ENCODE measurements at regions not wholly inside any gene's neighbourhood (a gene's known extent, or its start where the extent isn't known, plus 50 kb on each side); places are given as distances from the start of the nearest gene placed in this dataset.

- no peak overlapping the region for H3K18ac ChIP-seq (ENCODE audit: low read length)
- H3K79me1 ChIP-seq (ENCODE audit: low read length): no peaks in the 10 kb centered on the region
- DNase-seq: no peak
- no peak overlapping the region for H2BK120ac ChIP-seq (ENCODE audit: insufficient read depth, low read length, poor library complexity)
- H3K9ac ChIP-seq (ENCODE audit: low read length): no peak overlapping the region
- no peak overlapping the region for H3K27ac ChIP-seq (ENCODE audit: low read depth, low read length)
- H2AK5ac ChIP-seq (ENCODE audit: low read length): no peak overlapping the region
- H3K79me2 ChIP-seq (ENCODE audit: control insufficient read depth, insufficient read depth, low read length, poor library complexity): peaks cover 2% of the 10 kb centered on the region
- H2BK5ac ChIP-seq (ENCODE audit: low read depth, low read length, poor library complexity): no peak overlapping the region
- no peak overlapping the region for H3K4me2 ChIP-seq (ENCODE audit: low read length)
- H3K14ac ChIP-seq (ENCODE audit: low read length): no peak overlapping the region
- no peaks in the 10 kb centered on the region for H3K9me3 ChIP-seq (ENCODE audit: insufficient read depth, low read depth, low read length)
- no peak overlapping the region for H2BK12ac ChIP-seq (ENCODE audit: low read length)
- H3K4me3 ChIP-seq (ENCODE audit: low read depth, low read length): no peak overlapping the region
- WGBS (ENCODE audit: extremely low coverage, insufficient coverage, insufficient read length): no CpG with 5 or more reads among the region's 1 CpG
- H4K12ac ChIP-seq (ENCODE audit: low read depth, low read length): no peak overlapping the region
- no peak overlapping the region for H4K8ac ChIP-seq (ENCODE audit: low read depth, low read length)
- H2AFZ ChIP-seq (ENCODE audit: insufficient read depth, low read length, poor library complexity): no peak overlapping the region
- H4K91ac ChIP-seq (ENCODE audit: low read depth, low read length): no peak overlapping the region
- H3K23ac ChIP-seq (ENCODE audit: low read length): no peak overlapping the region
- H3K4ac ChIP-seq (ENCODE audit: low read depth, low read length): no peak overlapping the region
- H3K36me3 ChIP-seq (ENCODE audit: control insufficient read depth in 1 of 2, insufficient read depth in 2 of 2, low read length in 2 of 2): no peaks in the 10 kb centered on the region
- H3K27me3 ChIP-seq (ENCODE audit: insufficient read depth, low read length): no peaks in the 10 kb centered on the region
- peaks cover 0 to 2% of the 10 kb centered on the region in 2 experiments for H3K4me1 ChIP-seq (ENCODE audit: control insufficient read depth in 1 of 2, insufficient read depth in 2 of 2, low read length in 2 of 2)
Measured at GRCh38 chr12:67014642-67015041, 254.5 kb upstream of the CAND1 start.

DNA sequence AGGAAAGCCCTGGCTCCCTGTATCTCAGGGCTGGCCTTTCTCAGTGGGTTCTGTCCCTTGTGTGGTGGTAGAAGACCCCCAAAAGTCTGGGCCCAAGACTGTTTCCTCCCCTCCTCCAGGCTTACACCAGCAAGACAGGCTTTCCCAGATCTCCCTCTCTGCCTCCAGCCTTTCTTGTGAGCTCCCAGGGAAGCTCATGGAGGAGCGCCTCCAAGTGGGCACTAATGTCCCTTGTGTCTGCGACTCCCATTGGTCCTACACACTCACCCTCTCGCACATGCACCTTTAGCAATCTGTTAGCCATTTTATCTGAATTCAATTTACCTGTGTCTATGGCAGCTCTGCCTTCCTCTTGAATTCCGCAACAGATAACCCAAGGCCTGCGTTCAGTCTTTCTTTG is 251.1 kb upstream of the CAND1 start:
- H3K4me1 ChIP-seq (ENCODE audit: control insufficient read depth in 1 of 2, insufficient read depth in 2 of 2, low read length in 2 of 2): peaks cover 0 to 2% of the 10 kb centered on the region in 2 experiments
- no peak overlapping the region for H4K91ac ChIP-seq (ENCODE audit: low read depth, low read length)
- H3K36me3 ChIP-seq (ENCODE audit: control insufficient read depth in 1 of 2, insufficient read depth in 2 of 2, low read length in 2 of 2): no peaks in the 10 kb centered on the region
- H2AFZ ChIP-seq (ENCODE audit: insufficient read depth, low read length, poor library complexity): no peak overlapping the region
- H2BK12ac ChIP-seq (ENCODE audit: low read length): no peak overlapping the region
- no peak overlapping the region for H2BK5ac ChIP-seq (ENCODE audit: low read depth, low read length, poor library complexity)
- H4K8ac ChIP-seq (ENCODE audit: low read depth, low read length): no peak overlapping the region
- H3K79me2 ChIP-seq (ENCODE audit: control insufficient read depth, insufficient read depth, low read length, poor library complexity): peaks cover 2% of the 10 kb centered on the region
- no peak overlapping the region for H2AK5ac ChIP-seq (ENCODE audit: low read length)
- no peak overlapping the region for H4K12ac ChIP-seq (ENCODE audit: low read depth, low read length)
- H3K27me3 ChIP-seq (ENCODE audit: insufficient read depth, low read length): no peaks in the 10 kb centered on the region
- H3K18ac ChIP-seq (ENCODE audit: low read length): peak overlapping the region; percentile 29
- H3K4ac ChIP-seq (ENCODE audit: low read depth, low read length): no peak overlapping the region
- H3K14ac ChIP-seq (ENCODE audit: low read length): no peak overlapping the region
- H3K4me2 ChIP-seq (ENCODE audit: low read length): no peak overlapping the region
- H3K4me3 ChIP-seq (ENCODE audit: low read depth, low read length): no peak overlapping the region
- no peak overlapping the region for H3K27ac ChIP-seq (ENCODE audit: low read depth, low read length)
- H3K79me1 ChIP-seq (ENCODE audit: low read length): no peaks in the 10 kb centered on the region
- H3K23ac ChIP-seq (ENCODE audit: low read length): no peak overlapping the region
- no peaks in the 10 kb centered on the region for H3K9me3 ChIP-seq (ENCODE audit: insufficient read depth, low read depth, low read length)
- WGBS (ENCODE audit: extremely low coverage, insufficient coverage, insufficient read length): no CpG with 5 or more reads among the region's 5 CpGs
- no peak overlapping the region for H3K9ac ChIP-seq (ENCODE audit: low read length)
- H2BK120ac ChIP-seq (ENCODE audit: insufficient read depth, low read length, poor library complexity): no peak overlapping the region
- DNase-seq: no peak

GRCh38 chr12:67019070-67019469 is 250.1 kb upstream of the CAND1 start:
- Histone ChIP-seq H4K91ac (ENCODE audit: low read depth, low read length) (no peak overlapping the region), H2AFZ (ENCODE audit: insufficient read depth, low read length, poor library complexity) (no peak overlapping the region), H3K79me2 (ENCODE audit: control insufficient read depth, insufficient read depth, low read length, poor library complexity) (peaks cover 2% of the 10 kb centered on the region), H3K27ac (ENCODE audit: low read depth, low read length) (no peak overlapping the region), H4K12ac (ENCODE audit: low read depth, low read length) (no peak overlapping the region), H3K4me1 (ENCODE audit: control insufficient read depth in 1 of 2, insufficient read depth in 2 of 2, low read length in 2 of 2) (peaks cover 0 to 2% of the 10 kb centered on the region in 2 experiments), H2BK12ac (ENCODE audit: low read length) (no peak overlapping the region), H3K4me2 (ENCODE audit: low read length) (no peak overlapping the region), H3K36me3 (ENCODE audit: control insufficient read depth in 1 of 2, insufficient read depth in 2 of 2, low read length in 2 of 2) (no peaks in the 10 kb centered on the region), H4K8ac (ENCODE audit: low read depth, low read length) (no peak overlapping the region), H3K9ac (ENCODE audit: low read length) (no peak overlapping the region), H3K27me3 (ENCODE audit: insufficient read depth, low read length) (no peaks in the 10 kb centered on the region), H3K9me3 (ENCODE audit: insufficient read depth, low read depth, low read length) (no peaks in the 10 kb centered on the region), H3K4ac (ENCODE audit: low read depth, low read length) (no peak overlapping the region), H3K14ac (ENCODE audit: low read length) (peak overlapping the region; percentile 7), H2AK5ac (ENCODE audit: low read length) (no peak overlapping the region), H3K18ac (ENCODE audit: low read length) (no peak overlapping the region), H2BK120ac (ENCODE audit: insufficient read depth, low read length, poor library complexity) (no peak overlapping the region), H3K79me1 (ENCODE audit: low read length) (no peaks in the 10 kb centered on the region), H3K23ac (ENCODE audit: low read length) (no peak overlapping the region), H3K4me3 (ENCODE audit: low read depth, low read length) (no peak overlapping the region), H2BK5ac (ENCODE audit: low read depth, low read length, poor library complexity) (no peak overlapping the region)
- DNase-seq: peak in 1 of 2 donors; percentile 14
- WGBS (ENCODE audit: extremely low coverage, insufficient coverage, insufficient read length): no CpG with 5 or more reads among the region's 10 CpGs

DNA sequence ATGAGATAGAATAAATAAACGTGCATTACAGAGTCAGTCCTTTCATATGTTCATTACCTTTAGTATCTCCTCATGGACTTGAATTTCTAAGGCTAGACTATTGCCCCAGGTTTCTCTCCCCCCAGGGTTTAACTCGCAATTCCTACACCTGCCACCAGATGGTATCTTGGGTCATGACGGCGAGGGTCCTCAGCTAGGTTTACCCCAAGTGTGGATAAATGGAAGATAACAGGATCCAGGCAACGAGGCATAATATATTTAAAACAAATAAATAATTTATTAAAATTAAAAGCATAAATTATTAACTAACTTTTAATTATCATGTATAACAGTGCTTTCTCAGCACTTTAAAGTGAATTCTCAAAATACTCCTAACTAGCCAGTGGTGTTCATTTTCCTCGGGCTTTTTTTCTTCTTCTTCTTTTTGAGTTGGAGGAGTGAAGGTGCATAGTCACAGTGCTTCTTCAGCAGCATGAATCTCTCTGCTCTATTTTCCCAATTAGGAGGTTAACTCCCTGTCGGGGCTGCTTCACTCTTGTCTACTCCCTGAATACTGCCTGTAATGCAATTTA is 243.5 kb upstream of the CAND1 start:
- Histone ChIP-seq H3K27ac (ENCODE audit: low read depth, low read length) (no peak overlapping the region), H3K79me1 (ENCODE audit: low read length) (peaks cover 2% of the 10 kb centered on the region), H2BK5ac (ENCODE audit: low read depth, low read length, poor library complexity) (no peak overlapping the region), H2BK120ac (ENCODE audit: insufficient read depth, low read length, poor library complexity) (no peak overlapping the region), H3K9me3 (ENCODE audit: insufficient read depth, low read depth, low read length) (no peaks in the 10 kb centered on the region), H2AFZ (ENCODE audit: insufficient read depth, low read length, poor library complexity) (no peak overlapping the region), H3K18ac (ENCODE audit: low read length) (no peak overlapping the region), H3K79me2 (ENCODE audit: control insufficient read depth, insufficient read depth, low read length, poor library complexity) (peaks cover 3% of the 10 kb centered on the region), H3K4ac (ENCODE audit: low read depth, low read length) (no peak overlapping the region), H2AK5ac (ENCODE audit: low read length) (no peak overlapping the region), H3K4me3 (ENCODE audit: low read depth, low read length) (no peak overlapping the region), H3K23ac (ENCODE audit: low read length) (no peak overlapping the region), H3K4me1 (ENCODE audit: control insufficient read depth in 1 of 2, insufficient read depth in 2 of 2, low read length in 2 of 2) (peaks cover 4 to 8% of the 10 kb centered on the region in 2 experiments), H3K14ac (ENCODE audit: low read length) (no peak overlapping the region), H4K8ac (ENCODE audit: low read depth, low read length) (no peak overlapping the region), H3K36me3 (ENCODE audit: control insufficient read depth in 1 of 2, insufficient read depth in 2 of 2, low read length in 2 of 2) (no peaks in the 10 kb centered on the region), H2BK12ac (ENCODE audit: low read length) (no peak overlapping the region), H3K4me2 (ENCODE audit: low read length) (no peak overlapping the region), H3K9ac (ENCODE audit: low read length) (no peak overlapping the region), H3K27me3 (ENCODE audit: insufficient read depth, low read length) (no peaks in the 10 kb centered on the region), H4K91ac (ENCODE audit: low read depth, low read length) (no peak overlapping the region), H4K12ac (ENCODE audit: low read depth, low read length) (no peak overlapping the region)
- DNase-seq: peak in 1 of 2 donors; percentile 77
- WGBS (ENCODE audit: extremely low coverage, insufficient coverage, insufficient read length): no CpG with 5 or more reads among the region's 7 CpGs
